ENCODE measurements at regions not wholly inside any gene's neighbourhood (a gene's known extent, or its start where the extent isn't known, plus 50 kb on each side); places are given as distances from the start of the nearest gene placed in this dataset.

- Mint-ChIP-seq H3K27ac (ENCODE audit: unreplicated experiment) (peak overlapping the region; percentile 85), H3K36me3 (ENCODE audit: low read depth, unreplicated experiment) (no peaks in the 10 kb centered on the region), H3K27me3 (ENCODE audit: low read depth, unreplicated experiment) (no peaks in the 10 kb centered on the region), H3K4me3 (ENCODE audit: unreplicated experiment) (no peak overlapping the region), H3K9me3 (ENCODE audit: unreplicated experiment) (no peaks in the 10 kb centered on the region), H3K4me1 (ENCODE audit: low read depth, unreplicated experiment) (peaks cover 25% of the 10 kb centered on the region)
- H3K27ac ChIP-seq (ENCODE audit: low read depth, low read length) = peak overlapping the region; percentile 52
- TF ChIP-seq EZH2 (IDR thresholded peaks at IDR 0.05; ENCODE audit: insufficient read depth, low read length) = no peak
- TF ChIP-seq, protein P1, sequence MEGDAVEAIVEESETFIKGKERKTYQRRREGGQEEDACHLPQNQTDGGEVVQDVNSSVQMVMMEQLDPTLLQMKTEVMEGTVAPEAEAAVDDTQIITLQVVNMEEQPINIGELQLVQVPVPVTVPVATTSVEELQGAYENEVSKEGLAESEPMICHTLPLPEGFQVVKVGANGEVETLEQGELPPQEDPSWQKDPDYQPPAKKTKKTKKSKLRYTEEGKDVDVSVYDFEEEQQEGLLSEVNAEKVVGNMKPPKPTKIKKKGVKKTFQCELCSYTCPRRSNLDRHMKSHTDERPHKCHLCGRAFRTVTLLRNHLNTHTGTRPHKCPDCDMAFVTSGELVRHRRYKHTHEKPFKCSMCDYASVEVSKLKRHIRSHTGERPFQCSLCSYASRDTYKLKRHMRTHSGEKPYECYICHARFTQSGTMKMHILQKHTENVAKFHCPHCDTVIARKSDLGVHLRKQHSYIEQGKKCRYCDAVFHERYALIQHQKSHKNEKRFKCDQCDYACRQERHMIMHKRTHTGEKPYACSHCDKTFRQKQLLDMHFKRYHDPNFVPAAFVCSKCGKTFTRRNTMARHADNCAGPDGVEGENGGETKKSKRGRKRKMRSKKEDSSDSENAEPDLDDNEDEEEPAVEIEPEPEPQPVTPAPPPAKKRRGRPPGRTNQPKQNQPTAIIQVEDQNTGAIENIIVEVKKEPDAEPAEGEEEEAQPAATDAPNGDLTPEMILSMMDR (IDR thresholded peaks at IDR 0.05; ENCODE audit: insufficient read depth, low read depth, low read length) = no peak
- DNase-seq (ENCODE audit: low read depth) (no peak), FAIRE-seq (no peak)
- H3K4me3 ChIP-seq (ENCODE audit: insufficient read depth, low read depth, low read length) = no peak overlapping the region
- H2AFZ ChIP-seq (ENCODE audit: low read depth, low read length) = peak overlapping the region; percentile 57
- no peak overlapping the region for H3K9ac ChIP-seq (ENCODE audit: low read length)
- H3K4me1 ChIP-seq (ENCODE audit: insufficient read depth, low read length) = peaks cover 13% of the 10 kb centered on the region
- H3K9me3 ChIP-seq (ENCODE audit: insufficient read depth, low read depth, low read length) = no peaks in the 10 kb centered on the region
- no peaks in the 10 kb centered on the region for H3K27me3 ChIP-seq (ENCODE audit: insufficient read depth, low read length)
- H3K79me2 ChIP-seq (ENCODE audit: insufficient read depth, low read length) = no peaks in the 10 kb centered on the region
- no peaks in the 10 kb centered on the region for H3K36me3 ChIP-seq (ENCODE audit: insufficient read depth, low read length)
- peak overlapping the region; percentile 68 for H3K4me2 ChIP-seq (ENCODE audit: low read length)
- H4K20me1 ChIP-seq (ENCODE audit: insufficient read depth, low read length) = no peaks in the 10 kb centered on the region
Measured at GRCh38 chr10:84075226-84076046, 63.9 kb upstream of the GHITM start.

GRCh38 chr10:84076047-84076388 is 63.3 kb upstream of the GHITM start:
- no peaks in the 10 kb centered on the region for H4K20me1 ChIP-seq (ENCODE audit: insufficient read depth, low read length)
- no peaks in the 10 kb centered on the region for H3K36me3 Mint-ChIP-seq (ENCODE audit: low read depth, unreplicated experiment)
- H3K27ac Mint-ChIP-seq (ENCODE audit: unreplicated experiment) = peak overlapping the region; percentile 85
- FAIRE-seq = peak; percentile 96
- peak overlapping the region; percentile 54 for H3K9ac ChIP-seq (ENCODE audit: low read length)
- H3K4me1 Mint-ChIP-seq (ENCODE audit: low read depth, unreplicated experiment) = peaks cover 25% of the 10 kb centered on the region
- H3K4me3 ChIP-seq (ENCODE audit: insufficient read depth, low read depth, low read length) = no peak overlapping the region
- no peaks in the 10 kb centered on the region for H3K9me3 ChIP-seq (ENCODE audit: insufficient read depth, low read depth, low read length)
- no peaks in the 10 kb centered on the region for H3K9me3 Mint-ChIP-seq (ENCODE audit: unreplicated experiment)
- peak overlapping the region; percentile 68 for H3K4me2 ChIP-seq (ENCODE audit: low read length)
- no peaks in the 10 kb centered on the region for H3K27me3 Mint-ChIP-seq (ENCODE audit: low read depth, unreplicated experiment)
- H3K36me3 ChIP-seq (ENCODE audit: insufficient read depth, low read length) = no peaks in the 10 kb centered on the region
- peaks cover 13% of the 10 kb centered on the region for H3K4me1 ChIP-seq (ENCODE audit: insufficient read depth, low read length)
- H3K4me3 Mint-ChIP-seq (ENCODE audit: unreplicated experiment) = peak overlapping the region; percentile 2
- peak overlapping the region; percentile 52 for H3K27ac ChIP-seq (ENCODE audit: low read depth, low read length)
- DNase-seq (ENCODE audit: low read depth) = peak; percentile 80
- no peak for TF ChIP-seq EZH2 (IDR thresholded peaks at IDR 0.05; ENCODE audit: insufficient read depth, low read length)
- TF ChIP-seq, protein P1 (IDR thresholded peaks at IDR 0.05; ENCODE audit: insufficient read depth, low read depth, low read length) = no peak
- H2AFZ ChIP-seq (ENCODE audit: low read depth, low read length) = peak overlapping the region; percentile 57
- H3K27me3 ChIP-seq (ENCODE audit: insufficient read depth, low read length) = no peaks in the 10 kb centered on the region
- no peaks in the 10 kb centered on the region for H3K79me2 ChIP-seq (ENCODE audit: insufficient read depth, low read length)
